ENCODE measurements at regions not wholly inside any gene's neighbourhood (a gene's known extent, or its start where the extent isn't known, plus 50 kb on each side); places are given as distances from the start of the nearest gene placed in this dataset.
A peak's percentile ranks its signal among the peaks of the same experiment; 100 is the strongest.
"Not testable (repeated sequence)": the region's sequence is repeated elsewhere in the genome, so short reads cannot be mapped to it uniquely, and the experiment has no call there.

- H3K4me3 ChIP-seq, result no peak overlapping the region
- no peak for TF ChIP-seq CTCF (IDR thresholded peaks at IDR 0.05)
- no peak for DNase-seq (ENCODE audit: low spot score)
- no peak overlapping the region for H3K27ac ChIP-seq
Measured at GRCh38 chr1:234893359-234893724, 235.3 kb downstream of the TOMM20 start.

- no peak for DNase-seq (ENCODE audit: low spot score)
- H3K4me3 ChIP-seq, result no peak overlapping the region
- H3K27ac ChIP-seq, result no peak overlapping the region
- TF ChIP-seq CTCF (IDR thresholded peaks at IDR 0.05), result no peak
Measured at GRCh38 chr1:234892642-234893041, 236.0 kb downstream of the TOMM20 start.

GRCh38 chr1:234891427-234891826, 237.2 kb downstream of the TOMM20 start:
- H3K4me3 ChIP-seq, result no peak overlapping the region
- no peak for DNase-seq (ENCODE audit: low spot score)
- no peak overlapping the region for H3K27ac ChIP-seq

GRCh38 chr1:234889643-234890042, 239.0 kb downstream of the TOMM20 start:
- DNase-seq (ENCODE audit: low spot score), result no peak
- H3K27ac ChIP-seq, result no peak overlapping the region
- no peak for TF ChIP-seq CTCF (IDR thresholded peaks at IDR 0.05)
- no peak overlapping the region for H3K4me3 ChIP-seq

More at GRCh38 chr1:234891427-234891826, 237.2 kb downstream of the TOMM20 start:
- no peak for TF ChIP-seq CTCF (IDR thresholded peaks at IDR 0.05)

- not testable (repeated sequence) for H3K4me3 ChIP-seq; DNase-seq (ENCODE audit: low spot score); H3K27ac ChIP-seq
Measured at GRCh38 chr1:234888247-234888646, 240.4 kb downstream of the TOMM20 start.

- Histone ChIP-seq H3K4me3 (peak overlapping the region; percentile 37), H3K27ac (peak overlapping the region; percentile 64 to 74)
- no peak for DNase-seq (ENCODE audit: low spot score)
- no peak for TF ChIP-seq CTCF (IDR thresholded peaks at IDR 0.05)
Measured at GRCh38 chr1:234887016-234887900, 241.4 kb downstream of the TOMM20 start.

- no peak for TF ChIP-seq CTCF (IDR thresholded peaks at IDR 0.05)
- peak overlapping the region; percentile 37 for H3K4me3 ChIP-seq
- no peak for DNase-seq (ENCODE audit: low spot score)
- H3K27ac ChIP-seq, result peak overlapping the region; percentile 64 to 74
Measured at GRCh38 chr1:234886081-234886984, 242.3 kb downstream of the TOMM20 start.
